Caco-2 (cell line): ENCODE measurements at regions not wholly inside any gene's neighbourhood (a gene's known extent, or its start where the extent isn't known, plus 50 kb on each side); places are given as distances from the start of the nearest gene placed in this dataset.
"Not testable (repeated sequence)": the region's sequence is repeated elsewhere in the genome, so short reads cannot be mapped to it uniquely, and the experiment has no call there.

ENCODE experiments used
- BruUV-seq: library from RNA; stranded (reverse); fragments of 400-500 nt; replicated peaks from 2 replicates; lab custom pipeline; 2021; lab: Mats Ljungman, UMichigan
- CTCF ChIA-PET: fragments of 300-600 bp; sonication (Branson Sonifier 250); formaldehyde crosslinking; loops from one replicate; lab custom pipeline; 2022; ENCODE audit warnings: antibody characterized with exemption; lab: Charles Lee
- POLR2A ChIA-PET: fragments of 300-600 bp; sonication (Branson Sonifier 250); formaldehyde crosslinking; loops from one replicate; lab custom pipeline; 2022; ENCODE audit warnings: antibody characterized with exemption; lab: Charles Lee
- DNase-seq, 2 experiments: peaks; one replicate each; pipeline versions ENCODE4 v3.0.0 to v3.0.0-alpha.2; 2020 to 2022
- H3K27me3 ChIP-seq: replicated peaks from 2 replicates; pipeline ENCODE4 v1.6.0; 2011; ENCODE audit warnings: low read length; ENCODE audit not compliant: control insufficient read depth, insufficient read depth
- H3K36me3 ChIP-seq: 2 replicates; pipeline ENCODE4 v1.5.1; 2011; ENCODE audit warnings: low read length; ENCODE audit not compliant: control insufficient read depth, insufficient read depth
- H3K4me1 ChIP-seq: fragments of 250-450 bp; sonication (Bioruptor Pico); 2 replicates; pipeline ENCODE4 v1.5.1; 2020; ENCODE audit warnings: mild to moderate bottlenecking
- H3K4me3 ChIP-seq: 2 replicates; pipeline ENCODE4 v1.5.1; 2011; ENCODE audit warnings: low read depth, mild to moderate bottlenecking, control low read depth, low read length
- H3K9me3 ChIP-seq: fragments of 250-450 bp; sonication (Bioruptor Pico); 2 replicates; pipeline ENCODE4 v1.5.1; 2020; ENCODE audit warnings: mild to moderate bottlenecking, moderate library complexity
- H3K27ac Mint-ChIP-seq: one replicate; pipeline ENCODE4 v1.8.0; 2022; ENCODE audit warnings: mixed read lengths; ENCODE audit not compliant: unreplicated experiment
- H3K27me3 Mint-ChIP-seq: one replicate; pipeline ENCODE4 v1.8.0; 2022; ENCODE audit warnings: mixed read lengths; ENCODE audit not compliant: insufficient read depth, unreplicated experiment
- H3K36me3 Mint-ChIP-seq: one replicate; pipeline ENCODE4 v1.8.0; 2022; ENCODE audit warnings: mild to moderate bottlenecking, mixed read lengths; ENCODE audit not compliant: insufficient read depth, unreplicated experiment
- H3K4me1 Mint-ChIP-seq: one replicate; pipeline ENCODE4 v1.8.0; 2022; ENCODE audit warnings: low read depth, mixed read lengths; ENCODE audit not compliant: unreplicated experiment
- H3K4me3 Mint-ChIP-seq: one replicate; pipeline ENCODE4 v1.8.0; 2022; ENCODE audit warnings: mild to moderate bottlenecking, moderate library complexity, mixed read lengths; ENCODE audit not compliant: unreplicated experiment
- H3K9me3 Mint-ChIP-seq: one replicate; pipeline ENCODE4 v1.8.0; 2022; ENCODE audit warnings: mixed read lengths; ENCODE audit not compliant: unreplicated experiment
- CTCF ChIP-seq, 2 experiments: fragments of 200-600 bp in 1 of 2; IDR thresholded peaks; 1 replicate in 1 of 2; 2 replicates in 1 of 2; pipeline versions ENCODE4 v1.5.1 to v1.8.0; 2011 to 2022; ENCODE audit warnings: antibody characterized with exemption in 1 of 2, control low read depth in 1 of 2, inconsistent platforms in 1 of 2, low read depth in 1 of 2, low read length in 1 of 2, mild to moderate bottlenecking in 1 of 2, moderate library complexity in 1 of 2; ENCODE audit not compliant: insufficient read depth in 1 of 2, severe bottlenecking in 1 of 2, unreplicated experiment in 1 of 2
- intact Hi-C: fragments of 100-400 bp; cut with micrococcal nuclease; formaldehyde crosslinking; loops from one replicate; pipeline ENCODE4 v1.10.0; 2022; ENCODE audit not compliant: unreplicated experiment

DNA sequence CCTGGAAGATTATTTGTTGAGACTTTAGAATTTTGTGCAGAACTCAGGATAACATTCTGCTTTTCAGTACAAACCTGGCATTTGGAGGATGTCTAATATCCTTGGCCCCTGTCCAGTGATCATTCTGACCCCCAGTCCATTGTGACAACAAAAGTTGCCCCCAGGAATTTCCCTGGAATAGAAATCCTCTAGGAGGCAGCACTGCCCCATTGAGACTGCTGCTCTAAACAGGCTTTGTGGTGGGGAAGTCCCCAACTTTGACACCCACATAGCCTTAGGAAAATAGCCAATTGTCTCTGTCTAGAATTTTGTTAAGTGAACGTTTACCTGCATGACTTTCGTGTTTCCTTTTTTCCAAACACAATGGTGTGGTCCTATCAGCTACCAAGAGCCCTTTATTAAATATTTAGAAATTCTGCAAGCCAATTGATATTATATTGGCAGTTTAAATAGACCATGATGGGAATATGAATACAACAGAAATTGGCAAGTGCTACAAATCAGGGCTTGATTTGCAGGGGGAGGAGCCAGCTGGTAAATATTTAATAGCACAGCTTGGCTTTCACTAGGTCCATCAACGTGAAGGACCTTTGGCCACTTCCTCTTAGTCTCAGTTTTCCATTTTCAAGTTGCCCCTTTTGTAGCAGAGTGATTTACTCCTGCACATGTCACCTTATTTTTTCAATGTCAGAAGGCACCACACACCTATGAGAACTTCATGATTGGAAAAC lies 451.7 kb downstream of the EFNB2 start:
- Histone ChIP-seq H3K4me3 (no peak overlapping the region), H3K4me1 (peaks cover 24% of the 10 kb centered on the region), H3K27me3 (no peaks in the 10 kb centered on the region), H3K9me3 (no peaks in the 10 kb centered on the region; the same call in none of the 2 replicates), H3K36me3 (0 out of 2 replicates have a peak, but pooled peaks cover 1% of the 10 kb centered on the region)
- peaks cover 15% of the 10 kb centered on the region for H3K4me1 Mint-ChIP-seq
- TF ChIP-seq CTCF (IDR thresholded peaks at IDR 0.05; ENCODE audit: insufficient read depth in 1 of 2, low read depth in 1 of 2, low read length in 1 of 2, severe bottlenecking in 1 of 2, unreplicated experiment in 1 of 2), result peak; percentile 68 to 71
- intact Hi-C loops, result loop anchor here (1.0 to 5.0 kb wide), 4 partner anchors 13 to 1039 kb away; no protein-coding TSS in a partner anchor
- no TSS peak for BruUV-seq
- peak; percentile 67 to 69 for DNase-seq
- peaks cover 10% of the 10 kb centered on the region for H3K9me3 Mint-ChIP-seq
- CTCF ChIA-PET, result interaction anchor here (0.6 kb wide), 1 partner anchor 15 kb away, joined by 3 read pairs; no protein-coding TSS in a partner anchor
- H3K27me3 Mint-ChIP-seq, result no peaks in the 10 kb centered on the region
- peaks cover 12% of the 10 kb centered on the region for H3K36me3 Mint-ChIP-seq
- H3K4me3 Mint-ChIP-seq, result no peak overlapping the region
- POLR2A ChIA-PET, result no interaction called here
- peak overlapping the region; percentile 25 for H3K27ac Mint-ChIP-seq

GRCh38 chr13:106081221-106081620 lies 454.2 kb downstream of the EFNB2 start:
- POLR2A ChIA-PET, H3K4me3 ChIP-seq, BruUV-seq, CTCF ChIA-PET, H3K4me3 Mint-ChIP-seq, H3K27ac Mint-ChIP-seq, DNase-seq, H3K36me3 ChIP-seq, H3K27me3 Mint-ChIP-seq, H3K27me3 ChIP-seq, H3K9me3 ChIP-seq, H3K9me3 Mint-ChIP-seq: not testable (repeated sequence)
- peaks cover 23% of the 10 kb centered on the region for H3K4me1 Mint-ChIP-seq
- intact Hi-C loops, result loop anchor here (5.0 kb wide), 1 partner anchor 1041 kb away; no protein-coding TSS in a partner anchor
- H3K36me3 Mint-ChIP-seq, result peaks cover 12% of the 10 kb centered on the region
- H3K4me1 ChIP-seq, result peaks cover 43% of the 10 kb centered on the region

GRCh38 chr13:106078191-106078590 lies 457.3 kb downstream of the EFNB2 start:
- CTCF ChIA-PET, result interaction anchor here (0.9 kb wide), 1 partner anchor 343 kb away, joined by 3 read pairs; no protein-coding TSS in a partner anchor
- peaks cover 16% of the 10 kb centered on the region for H3K9me3 Mint-ChIP-seq
- peak overlapping the region; percentile 84 for H3K27ac Mint-ChIP-seq
- H3K27me3 Mint-ChIP-seq, result no peaks in the 10 kb centered on the region
- H3K4me1 ChIP-seq, result peaks cover 30% of the 10 kb centered on the region
- H3K36me3 Mint-ChIP-seq, result peaks cover 12% of the 10 kb centered on the region
- no TSS peak for BruUV-seq
- H3K9me3 ChIP-seq, result no peaks in the 10 kb centered on the region; the same call in none of the 2 replicates
- H3K4me1 Mint-ChIP-seq, result peaks cover 31% of the 10 kb centered on the region
- H3K36me3 ChIP-seq, result no peaks in the 10 kb centered on the region; the same call in 1 of the 2 replicates
- no peak overlapping the region for H3K4me3 ChIP-seq
- intact Hi-C loops, result loop anchor here (1.0 to 5.0 kb wide), 5 partner anchors 22 to 261 kb away; no protein-coding TSS in a partner anchor
- peak overlapping the region; percentile 58 for H3K4me3 Mint-ChIP-seq
- POLR2A ChIA-PET, result no interaction called here
- no peak for TF ChIP-seq CTCF (IDR thresholded peaks at IDR 0.05; ENCODE audit: insufficient read depth in 1 of 2, low read depth in 1 of 2, low read length in 1 of 2, severe bottlenecking in 1 of 2, unreplicated experiment in 1 of 2)
- peak; percentile 53 to 64 for DNase-seq
- H3K27me3 ChIP-seq, result no peaks in the 10 kb centered on the region
